Neural progenitor cell (in vitro differentiated cells): ENCODE measurements at regions not wholly inside any gene's neighbourhood (a gene's known extent, or its start where the extent isn't known, plus 50 kb on each side); places are given as distances from the start of the nearest gene placed in this dataset.
"Not testable (repeated sequence)": the region's sequence is repeated elsewhere in the genome, so short reads cannot be mapped to it uniquely, and the experiment has no call there.

Experiments
- DNase-seq: peaks from one replicate; pipeline ENCODE4 v3.0.0-alpha.2; 2016; ENCODE audit warnings: low spot score
- H2AFZ ChIP-seq: fragments of 200-600 bp; sonication (generic); replicated peaks from 2 replicates; pipeline ENCODE4 v1.6.1; 2016; ENCODE audit warnings: antibody characterized with exemption
- H3F3A ChIP-seq: fragments of 200-600 bp; sonication (generic); 2 replicates; pipeline ENCODE4 v1.6.1; 2016; ENCODE audit warnings: antibody characterized with exemption, low read depth
- H3K27ac ChIP-seq: fragments of 200-600 bp; sonication (generic); 2 replicates; pipeline ENCODE4 v1.5.1; 2016; ENCODE audit warnings: mild to moderate bottlenecking
- H3K27me3 ChIP-seq: fragments of 200-600 bp; sonication (generic); 2 replicates; pipeline ENCODE4 v1.6.1; 2016; ENCODE audit warnings: mild to moderate bottlenecking, moderate library complexity
- H3K36me3 ChIP-seq: fragments of 200-600 bp; sonication (generic); 2 replicates; pipeline ENCODE4 v1.5.1; 2016
- H3K4me1 ChIP-seq: fragments of 200-600 bp; sonication (generic); 2 replicates; pipeline ENCODE4 v1.6.1; 2016; ENCODE audit warnings: mixed run types
- H3K4me2 ChIP-seq: fragments of 200-600 bp; sonication (generic); 2 replicates; pipeline ENCODE4 v1.6.1; 2016
- H3K4me3 ChIP-seq: fragments of 200-600 bp; sonication (generic); 2 replicates; pipeline ENCODE4 v1.5.1; 2016
- H3K79me2 ChIP-seq: fragments of 200-600 bp; sonication (generic); 2 replicates; pipeline ENCODE4 v1.6.1; 2016; ENCODE audit warnings: low read depth
- H3K9ac ChIP-seq: fragments of 200-600 bp; sonication (generic); 2 replicates; pipeline ENCODE4 v1.6.1; 2016
- H3K9me3 ChIP-seq: fragments of 200-600 bp; sonication (generic); 2 replicates; pipeline ENCODE4 v1.5.1; 2016; ENCODE audit warnings: low read depth
- H4K20me1 ChIP-seq: fragments of 200-600 bp; sonication (generic); 2 replicates; pipeline ENCODE4 v1.6.1; 2016; ENCODE audit warnings: low read depth
- H3K27ac Mint-ChIP-seq: 3 replicates; pipeline ENCODE4 v1.8.0; 2021; ENCODE audit warnings: mixed read lengths
- H3K27me3 Mint-ChIP-seq: 2 replicates; pipeline ENCODE4 v1.8.0; 2022; ENCODE audit warnings: low read depth, mild to moderate bottlenecking, inconsistent platforms, moderate library complexity, mixed read lengths; ENCODE audit not compliant: insufficient read depth
- H3K36me3 Mint-ChIP-seq: 3 replicates; pipeline ENCODE4 v1.8.0; 2021; ENCODE audit warnings: mixed read lengths
- H3K4me1 Mint-ChIP-seq: 3 replicates; pipeline ENCODE4 v1.8.0; 2021; ENCODE audit warnings: mixed read lengths
- H3K4me3 Mint-ChIP-seq: 3 replicates; pipeline ENCODE4 v1.8.0; 2021; ENCODE audit warnings: mild to moderate bottlenecking, moderate library complexity, mixed read lengths
- H3K9me3 Mint-ChIP-seq: 3 replicates; pipeline ENCODE4 v1.8.0; 2020; ENCODE audit warnings: mixed read lengths
- CTCF ChIP-seq: fragments of 200-600 bp; sonication (generic); IDR thresholded peaks from 2 replicates; pipeline ENCODE4 v1.5.1; 2017; ENCODE audit warnings: antibody characterized with exemption, mild to moderate bottlenecking
- EZH2 ChIP-seq: fragments of 200-600 bp; sonication (generic); IDR thresholded peaks from 2 replicates; pipeline ENCODE4 v1.6.1; 2017; ENCODE audit warnings: antibody characterized with exemption, mild to moderate bottlenecking, moderate library complexity
- EZH2phosphoT487 ChIP-seq: fragments of 200-600 bp; sonication (generic); IDR thresholded peaks from 2 replicates; pipeline ENCODE4 v1.6.1; 2017; ENCODE audit warnings: antibody characterized with exemption

GRCh38 chr16:48958681-48959080 is 323.0 kb downstream of the CBLN1 start:
- Mint-ChIP-seq H3K27ac (no peak overlapping the region), H3K36me3 (no peaks in the 10 kb centered on the region), H3K9me3 (peaks cover 2% of the 10 kb centered on the region), H3K4me3 (no peak overlapping the region), H3K4me1 (peaks cover 24% of the 10 kb centered on the region), H3K27me3 (peaks cover 8% of the 10 kb centered on the region)
- Histone ChIP-seq H3F3A (no peaks in the 10 kb centered on the region), H3K9ac (no peak overlapping the region), H4K20me1 (no peaks in the 10 kb centered on the region), H3K4me2 (no peak overlapping the region), H3K27ac (no peak overlapping the region), H3K4me3 (no peak overlapping the region), H3K27me3 (no peaks in the 10 kb centered on the region), H2AFZ (no peak overlapping the region), H3K36me3 (no peaks in the 10 kb centered on the region), H3K9me3 (no peaks in the 10 kb centered on the region), H3K79me2 (no peaks in the 10 kb centered on the region), H3K4me1 (no peaks in the 10 kb centered on the region)
- DNase-seq = no peak
- no peak for TF ChIP-seq CTCF

- DNase-seq = no peak
- H3K79me2 ChIP-seq = no peaks in the 10 kb centered on the region
- no peaks in the 10 kb centered on the region for H3K9me3 ChIP-seq
- H3K27me3 ChIP-seq = no peaks in the 10 kb centered on the region
- H4K20me1 ChIP-seq = no peaks in the 10 kb centered on the region
- peaks cover 2% of the 10 kb centered on the region for H3K9me3 Mint-ChIP-seq
- H3K36me3 ChIP-seq = no peaks in the 10 kb centered on the region
- H3K4me3 ChIP-seq = no peak overlapping the region
- no peak overlapping the region for H3K27ac Mint-ChIP-seq
- no peak for TF ChIP-seq EZH2
- no peak for TF ChIP-seq EZH2phosphoT487
- H3K27ac ChIP-seq = no peak overlapping the region
- peaks cover 32% of the 10 kb centered on the region for H3K4me1 Mint-ChIP-seq
- no peaks in the 10 kb centered on the region for H3K4me1 ChIP-seq
- no peak overlapping the region for H3K9ac ChIP-seq
- no peaks in the 10 kb centered on the region for H3K36me3 Mint-ChIP-seq
- no peak overlapping the region for H3K4me3 Mint-ChIP-seq
- H2AFZ ChIP-seq = no peak overlapping the region
- no peaks in the 10 kb centered on the region for H3F3A ChIP-seq
- peaks cover 4% of the 10 kb centered on the region for H3K27me3 Mint-ChIP-seq
- no peak overlapping the region for H3K4me2 ChIP-seq
These were observed 325.0 kb downstream of the CBLN1 start for GRCh38 chr16:48956620-48957019.

- H2AFZ ChIP-seq = no peak overlapping the region
- Mint-ChIP-seq H3K9me3 (peaks cover 2% of the 10 kb centered on the region), H3K4me3 (no peak overlapping the region), H3K4me1 (peaks cover 32% of the 10 kb centered on the region), H3K36me3 (no peaks in the 10 kb centered on the region), H3K27me3 (peaks cover 2% of the 10 kb centered on the region), H3K27ac (no peak overlapping the region)
- no peaks in the 10 kb centered on the region for H3K9me3 ChIP-seq
- H3K9ac ChIP-seq = no peak overlapping the region
- no peak for TF ChIP-seq EZH2
- no peak for TF ChIP-seq CTCF
- no peak for TF ChIP-seq EZH2phosphoT487
- DNase-seq = no peak
- H3K4me1 ChIP-seq = no peaks in the 10 kb centered on the region
- no peaks in the 10 kb centered on the region for H3K79me2 ChIP-seq
- no peaks in the 10 kb centered on the region for H3K36me3 ChIP-seq
- H3K27me3 ChIP-seq = no peaks in the 10 kb centered on the region
- no peak overlapping the region for H3K4me2 ChIP-seq
- H4K20me1 ChIP-seq = no peaks in the 10 kb centered on the region
- no peak overlapping the region for H3K4me3 ChIP-seq
- no peaks in the 10 kb centered on the region for H3F3A ChIP-seq
- H3K27ac ChIP-seq = no peak overlapping the region
These were observed 325.8 kb downstream of the CBLN1 start for GRCh38 chr16:48955837-48956236.

- not testable (repeated sequence) for H3K4me3 ChIP-seq, H3K79me2 ChIP-seq, H3K27ac ChIP-seq, H3K4me1 ChIP-seq, H3K27me3 ChIP-seq, H3K9me3 ChIP-seq, H3K4me2 ChIP-seq, H3K36me3 Mint-ChIP-seq, H3K27ac Mint-ChIP-seq, H3K27me3 Mint-ChIP-seq, H4K20me1 ChIP-seq, DNase-seq, H3K36me3 ChIP-seq, H3K9ac ChIP-seq, H3F3A ChIP-seq, H3K4me3 Mint-ChIP-seq, H3K9me3 Mint-ChIP-seq, H2AFZ ChIP-seq
- peaks cover 22% of the 10 kb centered on the region for H3K4me1 Mint-ChIP-seq
These were observed 330.0 kb downstream of the CBLN1 start for GRCh38 chr16:48951621-48952125.
